ENCODE measurements at regions not wholly inside any gene's neighbourhood (a gene's known extent, or its start where the extent isn't known, plus 50 kb on each side); places are given as distances from the start of the nearest gene placed in this dataset.

- TF ChIP-seq POLR2A (IDR thresholded peaks at IDR 0.05) (no peak), CTCF (IDR thresholded peaks at IDR 0.05) (no peak), POLR2AphosphoS5 (IDR thresholded peaks at IDR 0.05; ENCODE audit: insufficient read depth in 1 of 2, low read depth in 1 of 2) (no peak)
Observed at GRCh38 chrX:116285501-116285900, 115.0 kb downstream of the AGTR2 start.

All from vagina (tissue), 2 donors.